ENCODE measurements at regions not wholly inside any gene's neighbourhood (a gene's known extent, or its start where the extent isn't known, plus 50 kb on each side); places are given as distances from the start of the nearest gene placed in this dataset.
"Not testable (repeated sequence)": the region's sequence is repeated elsewhere in the genome, so short reads cannot be mapped to it uniquely, and the experiment has no call there.

GRCh38 chr3:20307383-20307782, 121.4 kb upstream of the SGO1 start:
- Histone ChIP-seq H3K36me3 (no peaks in the 10 kb centered on the region), H3K27ac (no peak overlapping the region), H3K4me3 (no peak overlapping the region), H4K20me1 (no peaks in the 10 kb centered on the region), H3K9me3 (replicated peaks in 1 of 11) (peaks cover 0 to 13% (median 8%) of the 10 kb centered on the region in 11 experiments; a peak in 11 of 22 replicates), H3K9ac (no peak overlapping the region), H3K4me2 (no peak overlapping the region), H3K4me1 (peaks cover 0 to 4% (median 0%) of the 10 kb centered on the region in 10 experiments; a peak in 1 of 20 replicates), H3K27me3 (no peaks in the 10 kb centered on the region)
- TF ChIP-seq Cebpa-rat (IDR thresholded peaks at IDR 0.05) = no peak

- Histone ChIP-seq H4K20me1 (no peaks in the 10 kb centered on the region), H3K27me3 (no peaks in the 10 kb centered on the region), H3K4me3 (no peak overlapping the region), H3K36me3 (no peaks in the 10 kb centered on the region), H3K4me2 (no peak overlapping the region), H3K4me1 (peaks cover 0 to 4% (median 0%) of the 10 kb centered on the region in 10 experiments; a peak in 1 of 20 replicates), H3K9ac (no peak overlapping the region), H3K9me3 (replicated peaks in 1 of 11) (peaks cover 0 to 13% (median 8%) of the 10 kb centered on the region in 11 experiments; a peak in 11 of 22 replicates), H3K27ac (no peak overlapping the region)
- no peak for TF ChIP-seq Cebpa-rat (IDR thresholded peaks at IDR 0.05)
Measured at GRCh38 chr3:20305647-20306046, 119.6 kb upstream of the SGO1 start.

GRCh38 chr3:20302766-20303165, 116.8 kb upstream of the SGO1 start:
- no peak for TF ChIP-seq Cebpa-rat (IDR thresholded peaks at IDR 0.05)
- Histone ChIP-seq H3K4me3 (no peak overlapping the region), H3K9ac (no peak overlapping the region), H3K4me2 (no peak overlapping the region), H3K4me1 (peaks cover 0 to 4% (median 0%) of the 10 kb centered on the region in 10 experiments; a peak in 1 of 20 replicates), H4K20me1 (no peaks in the 10 kb centered on the region), H3K27me3 (no peaks in the 10 kb centered on the region), H3K27ac (no peak overlapping the region), H3K36me3 (no peaks in the 10 kb centered on the region), H3K9me3 (replicated peaks in 1 of 11) (peaks cover 0 to 13% (median 8%) of the 10 kb centered on the region in 11 experiments; a peak in 11 of 22 replicates)

DNA sequence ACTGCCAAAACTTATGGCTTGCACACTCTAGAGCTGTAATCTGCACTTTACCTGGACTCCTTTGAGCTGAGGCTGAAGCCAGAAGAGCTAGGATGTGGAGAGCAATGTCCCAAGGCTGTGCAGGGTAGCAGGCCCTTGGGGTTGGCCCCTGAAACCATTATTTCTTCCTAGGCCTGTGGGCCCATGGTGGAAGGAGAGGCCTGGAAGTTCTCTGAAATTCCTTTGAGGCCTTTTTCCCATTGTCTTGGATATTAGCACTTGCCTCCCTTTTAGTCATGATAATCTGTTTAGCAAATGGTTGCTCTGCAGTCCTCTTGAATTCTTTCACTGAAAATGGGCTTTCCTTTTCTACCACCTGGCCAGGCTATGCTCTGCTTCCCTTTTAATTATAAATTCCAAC, 102.0 kb upstream of the SGO1 start:
- Histone ChIP-seq H3K4me3 (no peak overlapping the region), H3K9me3 (replicated peaks in 1 of 11) (peaks cover 5 to 14% (median 11%) of the 10 kb centered on the region in 11 experiments; a peak in 21 of 22 replicates), H3K4me1 (no peaks in the 10 kb centered on the region), H3K27ac (no peak overlapping the region), H3K27me3 (no peaks in the 10 kb centered on the region), H4K20me1 (no peaks in the 10 kb centered on the region), H3K9ac (no peak overlapping the region), H3K4me2 (no peak overlapping the region), H3K36me3 (no peaks in the 10 kb centered on the region)
- TF ChIP-seq Cebpa-rat (IDR thresholded peaks at IDR 0.05) = no peak

DNA sequence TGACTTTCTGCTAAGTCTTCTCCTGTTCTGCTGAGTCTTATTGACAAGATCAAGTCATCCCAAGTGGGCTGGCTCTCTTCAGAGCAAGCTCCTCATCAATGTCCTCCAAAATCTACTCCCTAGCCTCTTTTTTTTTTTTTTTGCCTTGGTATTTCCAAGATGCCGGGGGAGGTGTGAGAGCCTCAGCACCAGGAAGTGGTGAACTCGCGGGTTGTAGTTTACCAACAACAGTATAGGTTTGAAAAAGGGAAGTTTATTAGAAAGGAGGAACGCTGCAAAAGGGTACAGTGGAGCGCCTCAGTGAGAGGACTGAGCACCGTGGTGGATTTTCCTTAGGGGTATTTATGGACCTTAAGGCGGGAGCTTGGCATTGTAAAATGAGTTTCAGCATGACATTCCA, 94.3 kb upstream of the SGO1 start:
- Histone ChIP-seq H4K20me1 (no peaks in the 10 kb centered on the region), H3K4me3 (no peak overlapping the region), H3K9me3 (replicated peaks in 1 of 11) (peaks cover 20 to 36% (median 27%) of the 10 kb centered on the region in 11 experiments), H3K4me2 (no peak overlapping the region), H3K27me3 (no peaks in the 10 kb centered on the region), H3K27ac (no peak overlapping the region), H3K4me1 (peaks cover 0 to 6% (median 0%) of the 10 kb centered on the region in 10 experiments; a peak in 2 of 20 replicates), H3K9ac (no peak overlapping the region), H3K36me3 (no peaks in the 10 kb centered on the region)
- no peak for TF ChIP-seq Cebpa-rat (IDR thresholded peaks at IDR 0.05)

DNA sequence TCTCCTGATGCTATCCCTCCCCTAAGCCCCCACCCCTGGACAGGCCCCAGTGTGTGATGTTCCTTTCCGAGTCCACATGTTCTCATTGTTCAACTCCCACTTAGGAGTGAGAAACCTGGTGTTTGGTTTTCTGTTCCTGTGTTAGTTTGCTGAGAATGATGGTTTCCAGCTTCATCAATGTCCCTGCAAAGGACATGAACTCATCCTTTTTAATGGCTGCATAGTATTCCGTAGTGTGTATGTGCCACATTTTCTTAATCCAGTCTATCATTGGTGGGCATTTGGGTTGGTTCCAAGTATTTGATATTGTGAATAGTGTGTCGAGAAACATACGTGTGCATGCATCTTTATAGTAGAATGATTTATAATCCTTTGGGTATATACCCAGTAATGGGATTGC, 80.0 kb upstream of the SGO1 start:
- H3K4me2 ChIP-seq, H3K4me3 ChIP-seq, H3K36me3 ChIP-seq, H3K27me3 ChIP-seq, H4K20me1 ChIP-seq, H3K9ac ChIP-seq, H3K4me1 ChIP-seq, H3K27ac ChIP-seq: not testable (repeated sequence)
- peaks cover 7 to 30% (median 18%) of the 10 kb centered on the region in 11 experiments; a peak in 15 of 22 replicates for H3K9me3 ChIP-seq (replicated peaks in 1 of 11)

GRCh38 chr3:20264900-20265567, 79.0 kb upstream of the SGO1 start:
- no peaks in the 10 kb centered on the region for H3K4me1 ChIP-seq
- H3K27ac ChIP-seq = no peak overlapping the region
- no peak for TF ChIP-seq Cebpa-rat (IDR thresholded peaks at IDR 0.05)

DNA sequence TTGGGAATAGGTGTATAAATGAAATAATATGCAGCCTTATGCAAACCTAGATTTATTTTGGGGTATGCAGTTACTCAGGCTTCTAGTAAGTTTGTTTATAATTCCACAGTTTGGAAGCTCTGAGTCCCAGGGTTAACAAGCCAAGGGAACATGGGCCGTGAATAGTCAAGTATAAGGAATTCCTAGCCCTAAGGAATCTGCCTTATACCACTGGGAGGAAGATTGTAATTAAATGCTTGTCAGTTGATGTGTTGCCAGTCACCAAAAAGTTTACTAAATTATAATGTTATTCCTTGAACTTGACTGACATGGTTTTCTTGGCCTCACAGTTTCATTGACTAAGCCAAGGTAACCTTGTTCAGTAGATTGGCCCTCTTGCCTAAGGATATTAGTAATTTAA, 72.4 kb upstream of the SGO1 start:
- H3K4me3 ChIP-seq = no peak overlapping the region
- no peaks in the 10 kb centered on the region for H3K9me3 ChIP-seq (replicated peaks in 1 of 11)
- no peak overlapping the region for H3K4me2 ChIP-seq
- no peaks in the 10 kb centered on the region for H3K27me3 ChIP-seq
- no peak overlapping the region for H3K9ac ChIP-seq
- no peak for TF ChIP-seq Cebpa-rat (IDR thresholded peaks at IDR 0.05)
- no peaks in the 10 kb centered on the region for H3K36me3 ChIP-seq
- H3K27ac ChIP-seq = no peak overlapping the region
- no peaks in the 10 kb centered on the region for H4K20me1 ChIP-seq
- no peaks in the 10 kb centered on the region for H3K4me1 ChIP-seq

More at GRCh38 chr3:20264900-20265567, 79.0 kb upstream of the SGO1 start:
- no peaks in the 10 kb centered on the region for H4K20me1 ChIP-seq
- H3K4me3 ChIP-seq = no peak overlapping the region
- no peaks in the 10 kb centered on the region; a peak in 1 of 22 replicates for H3K27me3 ChIP-seq
- no peaks in the 10 kb centered on the region for H3K36me3 ChIP-seq
- peaks cover 7 to 29% (median 18%) of the 10 kb centered on the region in 11 experiments; a peak in 15 of 22 replicates for H3K9me3 ChIP-seq (replicated peaks in 1 of 11)
- H3K9ac ChIP-seq = no peak overlapping the region
- H3K4me2 ChIP-seq = no peak overlapping the region

- TF ChIP-seq Cebpa-rat (IDR thresholded peaks at IDR 0.05) = no peak
- no peak overlapping the region for H3K27ac ChIP-seq
- no peaks in the 10 kb centered on the region for H3K36me3 ChIP-seq
- no peak overlapping the region for H3K9ac ChIP-seq
- H3K27me3 ChIP-seq = no peaks in the 10 kb centered on the region
- no peaks in the 10 kb centered on the region for H3K9me3 ChIP-seq (replicated peaks in 1 of 11)
- H4K20me1 ChIP-seq = no peaks in the 10 kb centered on the region
- H3K4me3 ChIP-seq = no peak overlapping the region
- no peaks in the 10 kb centered on the region for H3K4me1 ChIP-seq
- no peak overlapping the region for H3K4me2 ChIP-seq
Measured at GRCh38 chr3:20256144-20256543, 70.1 kb upstream of the SGO1 start.

Data from BLaER1 treated with 17β-estradiol and CSF1 and Interleukin-3, amounts not matched to agents 10 nM and 100 nM (cell line).